ENCODE measurements at regions not wholly inside any gene's neighbourhood (a gene's known extent, or its start where the extent isn't known, plus 50 kb on each side); places are given as distances from the start of the nearest gene placed in this dataset.

DNA sequence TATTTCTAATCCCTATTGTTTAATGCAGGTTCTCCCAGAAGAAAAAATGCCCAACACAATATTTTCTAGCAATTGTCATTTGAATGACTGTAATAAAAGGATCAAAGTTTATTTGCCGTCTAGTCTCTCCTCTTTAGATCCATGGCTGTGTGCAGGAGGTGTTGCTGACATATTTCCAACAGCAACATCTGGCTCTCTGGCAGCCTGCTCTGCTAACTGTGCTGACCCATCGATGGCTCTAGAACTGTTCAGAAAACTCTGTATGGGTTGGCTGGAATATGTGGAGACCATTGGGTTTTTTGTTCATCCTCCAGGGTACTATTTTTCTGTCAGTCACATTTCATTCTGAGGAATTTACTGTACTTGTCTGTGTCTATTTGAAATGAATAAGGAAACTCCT, 202.0 kb upstream of the SLC27A6 start:
- TF ChIP-seq EZH2phosphoT487 (IDR thresholded peaks at IDR 0.05; ENCODE audit: borderline replicate concordance, low read depth, low read length), result no peak
- no peak for TF ChIP-seq CTCF (conservative IDR thresholded peaks at IDR 0.05; ENCODE audit: low read length)
